GM10266 (cell line): ENCODE measurements at regions not wholly inside any gene's neighbourhood (a gene's known extent, or its start where the extent isn't known, plus 50 kb on each side); places are given as distances from the start of the nearest gene placed in this dataset.

Experiments
- DNase-seq: peaks from one replicate; pipeline ENCODE4 v3.0.0; 2012; ENCODE audit errors: extremely low spot score
- CTCF ChIP-seq: IDR thresholded peaks from 2 replicates; pipeline ENCODE4 v1.5.1; 2012; ENCODE audit warnings: mild to moderate bottlenecking, low read depth; ENCODE audit not compliant: control insufficient read depth, insufficient read depth; ENCODE audit errors: missing control alignments

GRCh38 chr5:68802430-68802829 is 291.4 kb upstream of the SLC30A5 start:
- no peak for TF ChIP-seq CTCF
- no peak for DNase-seq

- no peak for DNase-seq
- TF ChIP-seq CTCF: no peak
These were observed 289.9 kb upstream of the SLC30A5 start for GRCh38 chr5:68803881-68804319.

GRCh38 chr5:68804343-68804742 is 289.5 kb upstream of the SLC30A5 start:
- DNase-seq: no peak
- TF ChIP-seq CTCF: no peak

GRCh38 chr5:68805444-68805843 is 288.4 kb upstream of the SLC30A5 start:
- no peak for TF ChIP-seq CTCF
- no peak for DNase-seq

GRCh38 chr5:68817632-68818031 is 276.2 kb upstream of the SLC30A5 start:
- no peak for TF ChIP-seq CTCF
- no peak for DNase-seq

GRCh38 chr5:68818057-68818695 is 275.6 kb upstream of the SLC30A5 start:
- TF ChIP-seq CTCF: no peak
- DNase-seq: no peak

GRCh38 chr5:68818870-68819269 is 274.9 kb upstream of the SLC30A5 start:
- no peak for DNase-seq
- no peak for TF ChIP-seq CTCF
